Astrocyte (in vitro differentiated cells and primary cell): ENCODE measurements at regions not wholly inside any gene's neighbourhood (a gene's known extent, or its start where the extent isn't known, plus 50 kb on each side); places are given as distances from the start of the nearest gene placed in this dataset.

ENCODE experiments used
- EZH2 ChIP-seq: IDR thresholded peaks from 2 replicates; pipeline ENCODE4 v1.6.1; 2012; ENCODE audit warnings: mild to moderate bottlenecking, low read length, inconsistent platforms; ENCODE audit not compliant: insufficient read depth
- TF ChIP-seq, protein P1 (sequence below): IDR thresholded peaks from 2 replicates; pipeline ENCODE4 v1.5.1; 2011; ENCODE audit warnings: low read depth, mild to moderate bottlenecking, inconsistent platforms, low read length, moderate library complexity; ENCODE audit not compliant: insufficient read depth

DNA sequence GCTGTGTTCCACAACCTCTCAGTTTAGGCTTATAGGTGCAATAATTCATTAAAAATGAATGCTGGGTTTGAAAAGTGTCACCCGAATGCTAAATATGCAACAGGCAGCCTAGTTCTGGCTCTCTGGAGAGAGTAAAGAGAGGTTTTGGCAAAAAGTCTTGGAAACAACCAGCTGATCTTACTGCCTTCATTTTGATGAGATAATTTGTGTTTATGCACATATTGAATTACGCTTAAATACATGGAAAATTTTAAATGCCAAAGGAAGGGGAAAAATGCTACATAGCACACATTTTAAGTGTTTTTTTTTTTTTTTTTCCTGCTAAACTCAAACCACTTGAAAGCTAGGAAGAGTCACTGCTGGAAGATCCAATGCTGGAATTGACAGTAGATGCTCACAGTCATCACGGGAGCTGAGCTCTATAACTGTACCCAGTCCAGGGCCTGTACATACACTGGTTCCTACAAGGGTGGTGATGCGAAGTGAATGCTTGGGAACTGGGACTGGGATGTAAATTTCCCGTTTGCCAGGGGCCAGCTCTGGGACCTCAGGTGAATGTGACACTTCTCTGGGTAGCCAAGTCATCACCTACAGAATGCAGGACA is 151.5 kb downstream of the PFKFB3 start:
- TF ChIP-seq, protein P1, sequence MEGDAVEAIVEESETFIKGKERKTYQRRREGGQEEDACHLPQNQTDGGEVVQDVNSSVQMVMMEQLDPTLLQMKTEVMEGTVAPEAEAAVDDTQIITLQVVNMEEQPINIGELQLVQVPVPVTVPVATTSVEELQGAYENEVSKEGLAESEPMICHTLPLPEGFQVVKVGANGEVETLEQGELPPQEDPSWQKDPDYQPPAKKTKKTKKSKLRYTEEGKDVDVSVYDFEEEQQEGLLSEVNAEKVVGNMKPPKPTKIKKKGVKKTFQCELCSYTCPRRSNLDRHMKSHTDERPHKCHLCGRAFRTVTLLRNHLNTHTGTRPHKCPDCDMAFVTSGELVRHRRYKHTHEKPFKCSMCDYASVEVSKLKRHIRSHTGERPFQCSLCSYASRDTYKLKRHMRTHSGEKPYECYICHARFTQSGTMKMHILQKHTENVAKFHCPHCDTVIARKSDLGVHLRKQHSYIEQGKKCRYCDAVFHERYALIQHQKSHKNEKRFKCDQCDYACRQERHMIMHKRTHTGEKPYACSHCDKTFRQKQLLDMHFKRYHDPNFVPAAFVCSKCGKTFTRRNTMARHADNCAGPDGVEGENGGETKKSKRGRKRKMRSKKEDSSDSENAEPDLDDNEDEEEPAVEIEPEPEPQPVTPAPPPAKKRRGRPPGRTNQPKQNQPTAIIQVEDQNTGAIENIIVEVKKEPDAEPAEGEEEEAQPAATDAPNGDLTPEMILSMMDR, result no peak
- TF ChIP-seq EZH2, result no peak
